Mucosa of rectum (tissue), 2 donors: ENCODE measurements at regions not wholly inside any gene's neighbourhood (a gene's known extent, or its start where the extent isn't known, plus 50 kb on each side); places are given as distances from the start of the nearest gene placed in this dataset.

ENCODE experiments used
- H3K27ac ChIP-seq, 2 donors: one replicate each; pipeline ENCODE4 v1.7.0; 2013; ENCODE audit warnings: inconsistent platforms in 2 of 2, low read depth in 2 of 2, low read length in 2 of 2
- H3K27me3 ChIP-seq, 2 donors: one replicate each; pipeline ENCODE4 v1.7.0; 2013; ENCODE audit warnings: low read length in 2 of 2; ENCODE audit not compliant: control insufficient read depth in 2 of 2, insufficient read depth in 2 of 2
- H3K36me3 ChIP-seq, 2 donors: one replicate each; pipeline ENCODE4 v1.7.0; 2013; ENCODE audit warnings: low read length in 2 of 2; ENCODE audit not compliant: control insufficient read depth in 2 of 2, insufficient read depth in 2 of 2
- H3K4me1 ChIP-seq, 2 donors: one replicate each; pipeline ENCODE4 v1.7.0; 2013; ENCODE audit warnings: low read length in 2 of 2, mild to moderate bottlenecking in 1 of 2; ENCODE audit not compliant: control insufficient read depth in 2 of 2, insufficient read depth in 2 of 2
- H3K4me3 ChIP-seq, 2 donors: one replicate each; pipeline ENCODE4 v1.7.0; 2013; ENCODE audit warnings: low read length in 2 of 2
- H3K9ac ChIP-seq, 2 donors: one replicate each; pipeline ENCODE4 v1.7.0; 2013; ENCODE audit warnings: low read length in 2 of 2, low read depth in 1 of 2, mild to moderate bottlenecking in 1 of 2
- H3K9me3 ChIP-seq, 2 donors: one replicate each; pipeline ENCODE4 v1.7.0; 2013; ENCODE audit warnings: low read length in 2 of 2; ENCODE audit not compliant: control insufficient read depth in 2 of 2
- donor health status: healthy.
- donor health status: Normal muscosa, but diverticular disease.

- Histone ChIP-seq H3K36me3 (no peaks in the 10 kb centered on the region), H3K4me3 (no peak overlapping the region), H3K27me3 (no peaks in the 10 kb centered on the region), H3K9me3 (no peaks in the 10 kb centered on the region), H3K9ac (no peak overlapping the region), H3K4me1 (peaks cover 6 to 7% of the 10 kb centered on the region in 2 donors), H3K27ac (no peak overlapping the region)
Measured at GRCh38 chr5:68012831-68013230, 202.7 kb upstream of the PIK3R1 start.

GRCh38 chr5:68012429-68012828 lies 203.1 kb upstream of the PIK3R1 start:
- no peaks in the 10 kb centered on the region for H3K9me3 ChIP-seq
- no peak overlapping the region for H3K9ac ChIP-seq
- H3K36me3 ChIP-seq = no peaks in the 10 kb centered on the region
- H3K4me3 ChIP-seq = no peak overlapping the region
- no peaks in the 10 kb centered on the region for H3K27me3 ChIP-seq
- no peak overlapping the region for H3K27ac ChIP-seq
- peaks cover 6 to 7% of the 10 kb centered on the region in 2 donors for H3K4me1 ChIP-seq

GRCh38 chr5:68011801-68012200 lies 203.8 kb upstream of the PIK3R1 start:
- H3K36me3 ChIP-seq = no peaks in the 10 kb centered on the region
- no peaks in the 10 kb centered on the region for H3K27me3 ChIP-seq
- H3K27ac ChIP-seq = no peak overlapping the region

GRCh38 chr5:68011259-68011760 lies 204.2 kb upstream of the PIK3R1 start:
- H3K9ac ChIP-seq = no peak overlapping the region
- H3K36me3 ChIP-seq = no peaks in the 10 kb centered on the region
- H3K9me3 ChIP-seq = no peaks in the 10 kb centered on the region
- no peaks in the 10 kb centered on the region for H3K27me3 ChIP-seq
- peaks cover 6 to 7% of the 10 kb centered on the region in 2 donors for H3K4me1 ChIP-seq
- no peak overlapping the region for H3K27ac ChIP-seq
- H3K4me3 ChIP-seq = no peak overlapping the region

More at GRCh38 chr5:68011801-68012200, 203.8 kb upstream of the PIK3R1 start:
- peaks cover 6 to 7% of the 10 kb centered on the region in 2 donors for H3K4me1 ChIP-seq
- no peaks in the 10 kb centered on the region for H3K9me3 ChIP-seq
- no peak overlapping the region for H3K4me3 ChIP-seq
- H3K9ac ChIP-seq = no peak overlapping the region

GRCh38 chr5:68010740-68011139 lies 204.8 kb upstream of the PIK3R1 start:
- no peak overlapping the region for H3K4me3 ChIP-seq
- H3K27me3 ChIP-seq = no peaks in the 10 kb centered on the region
- no peak overlapping the region for H3K27ac ChIP-seq

GRCh38 chr5:68007451-68007850 lies 208.1 kb upstream of the PIK3R1 start:
- H3K9ac ChIP-seq = no peak overlapping the region
- no peak overlapping the region for H3K4me3 ChIP-seq
- no peaks in the 10 kb centered on the region for H3K36me3 ChIP-seq
- no peak overlapping the region for H3K27ac ChIP-seq
- H3K27me3 ChIP-seq = no peaks in the 10 kb centered on the region
- peaks cover 6 to 7% of the 10 kb centered on the region in 2 donors for H3K4me1 ChIP-seq
- no peaks in the 10 kb centered on the region for H3K9me3 ChIP-seq

More at GRCh38 chr5:68010740-68011139, 204.8 kb upstream of the PIK3R1 start:
- H3K9ac ChIP-seq = no peak overlapping the region
- H3K9me3 ChIP-seq = no peaks in the 10 kb centered on the region
- H3K4me1 ChIP-seq = peaks cover 6 to 7% of the 10 kb centered on the region in 2 donors
- H3K36me3 ChIP-seq = no peaks in the 10 kb centered on the region

GRCh38 chr5:68002836-68003235 lies 212.7 kb upstream of the PIK3R1 start:
- no peaks in the 10 kb centered on the region for H3K36me3 ChIP-seq
- no peak overlapping the region for H3K4me3 ChIP-seq
- H3K9ac ChIP-seq = no peak overlapping the region
- H3K27me3 ChIP-seq = no peaks in the 10 kb centered on the region
- no peaks in the 10 kb centered on the region for H3K9me3 ChIP-seq
- H3K4me1 ChIP-seq = peaks cover 0 to 4% of the 10 kb centered on the region in 2 donors
- H3K27ac ChIP-seq = no peak overlapping the region

GRCh38 chr5:68000805-68001204 lies 214.8 kb upstream of the PIK3R1 start:
- Histone ChIP-seq H3K27ac (no peak overlapping the region), H3K9ac (no peak overlapping the region), H3K4me1 (peaks cover 0 to 4% of the 10 kb centered on the region in 2 donors), H3K9me3 (no peaks in the 10 kb centered on the region), H3K36me3 (no peaks in the 10 kb centered on the region), H3K27me3 (no peaks in the 10 kb centered on the region), H3K4me3 (no peak overlapping the region)

- H3K36me3 ChIP-seq = no peaks in the 10 kb centered on the region
- no peaks in the 10 kb centered on the region for H3K9me3 ChIP-seq
- no peaks in the 10 kb centered on the region for H3K27me3 ChIP-seq
- H3K27ac ChIP-seq = no peak overlapping the region
- H3K9ac ChIP-seq = no peak overlapping the region
- no peak overlapping the region for H3K4me3 ChIP-seq
- peaks cover 0 to 4% of the 10 kb centered on the region in 2 donors for H3K4me1 ChIP-seq
Measured at GRCh38 chr5:67999391-67999790, 216.2 kb upstream of the PIK3R1 start.

- Histone ChIP-seq H3K4me1 (peaks cover 0 to 4% of the 10 kb centered on the region in 2 donors), H3K9me3 (no peaks in the 10 kb centered on the region), H3K4me3 (no peak overlapping the region), H3K9ac (no peak overlapping the region), H3K27me3 (no peaks in the 10 kb centered on the region), H3K27ac (peak overlapping the region in 1 of 2 donors; percentile 29), H3K36me3 (no peaks in the 10 kb centered on the region)
Measured at GRCh38 chr5:67998709-67999261, 216.8 kb upstream of the PIK3R1 start.
